Vagina (tissue), 2 donors: ENCODE measurements at regions not wholly inside any gene's neighbourhood (a gene's known extent, or its start where the extent isn't known, plus 50 kb on each side); places are given as distances from the start of the nearest gene placed in this dataset.
"Not testable (repeated sequence)": the region's sequence is repeated elsewhere in the genome, so short reads cannot be mapped to it uniquely, and the experiment has no call there.

Experiments used
- DNase-seq, 2 donors: peaks; one replicate each; pipeline ENCODE4 v3.0.0-alpha.2; 2017; ENCODE audit errors: extremely low spot score in 2 of 2
- H3K27ac ChIP-seq: fragments of 200-600 bp; sonication (generic); one replicate; pipeline ENCODE4 v1.5.1; 2019
- H3K27me3 ChIP-seq: fragments of 200-600 bp; sonication (generic); one replicate; pipeline ENCODE4 v1.5.1; 2019
- H3K36me3 ChIP-seq, 2 donors: fragments of 200-600 bp; sonication (generic); one replicate each; pipeline ENCODE4 v1.5.1; 2017 to 2019
- H3K4me1 ChIP-seq: fragments of 200-600 bp; sonication (generic); one replicate; pipeline ENCODE4 v1.5.1; 2019
- H3K4me3 ChIP-seq, 2 donors: fragments of 200-600 bp; sonication (generic); 1 replicate in 1 of 2; 2 replicates in 1 of 2; pipeline ENCODE4 v1.5.1; 2016 to 2019
- H3K9me3 ChIP-seq: fragments of 200-600 bp; sonication (generic); one replicate; pipeline ENCODE4 v1.5.1; 2019
- POLR2A ChIP-seq, 2 donors: fragments of 450-650 bp; IDR thresholded peaks; one replicate each; pipeline ENCODE4 v1.6.1; 2017; ENCODE audit warnings: antibody characterized with exemption in 2 of 2, mild to moderate bottlenecking in 2 of 2, moderate library complexity in 2 of 2
- POLR2AphosphoS5 ChIP-seq, 2 donors: sonication (generic); formaldehyde crosslinking; IDR thresholded peaks; one replicate each; pipeline ENCODE4 v1.9.0; 2017; ENCODE audit warnings: antibody characterized with exemption in 2 of 2, mild to moderate bottlenecking in 2 of 2, low read depth in 1 of 2; ENCODE audit not compliant: insufficient read depth in 1 of 2
- intact Hi-C: fragments of 100-400 bp; cut with DNase I; formaldehyde crosslinking; loops from one replicate; pipeline ENCODE4 v1.15.1; 2023
- TF ChIP-seq, protein P1 (sequence below), 3 experiments: fragments of 450-650 bp in 2 of 3; fragments of 200-600 bp in 1 of 3; sonication (generic) in 1 of 3; IDR thresholded peaks; one replicate each; pipeline ENCODE4 v1.5.1; 2017 to 2019; ENCODE audit warnings: antibody characterized with exemption in 3 of 3, mild to moderate bottlenecking in 2 of 3, moderate library complexity in 2 of 3

DNA sequence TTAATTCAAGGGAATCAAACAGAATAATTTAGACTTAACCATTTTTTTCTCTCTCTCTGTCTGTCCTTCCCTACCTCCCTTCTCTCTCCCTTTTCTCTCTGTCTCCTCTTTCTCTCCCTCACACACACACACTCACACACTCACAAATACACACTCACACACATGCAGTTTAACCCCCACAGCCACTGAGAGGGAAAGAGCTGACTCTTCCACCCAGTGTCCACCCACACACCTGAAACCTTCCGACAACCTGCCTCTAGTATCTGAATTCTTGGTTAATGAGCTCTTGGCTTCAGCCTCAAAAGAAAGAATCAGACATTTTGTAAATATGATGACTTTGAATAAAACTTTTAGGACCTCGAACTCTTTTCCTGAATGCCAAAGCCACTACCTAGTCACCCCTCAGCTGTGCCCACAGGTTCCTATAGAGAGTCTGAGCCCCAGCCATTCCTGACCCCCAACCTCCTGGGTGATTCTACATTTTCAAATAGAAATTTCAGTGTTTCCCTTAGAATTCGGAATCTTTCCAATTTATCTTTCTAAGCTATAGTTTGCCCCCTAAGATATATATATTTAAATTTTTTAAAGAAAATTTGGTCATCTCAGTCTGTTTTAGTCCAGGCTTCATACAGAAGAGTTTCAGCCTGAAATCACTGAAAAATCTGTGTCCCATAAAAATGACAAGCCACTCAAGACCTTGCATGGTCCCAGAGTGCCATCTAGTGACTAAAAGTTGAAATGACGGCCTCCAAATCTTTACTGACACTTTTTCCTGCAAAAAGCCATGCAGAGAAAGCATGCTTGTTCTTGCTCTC, 202.8 kb downstream of the IPMK start:
- intact Hi-C loops: no loop called here
- H3K9me3 ChIP-seq: no peaks in the 10 kb centered on the region
- TF ChIP-seq POLR2A (IDR thresholded peaks at IDR 0.05) (no peak), POLR2AphosphoS5 (IDR thresholded peaks at IDR 0.05; ENCODE audit: insufficient read depth in 1 of 2, low read depth in 1 of 2) (no peak)
- TF ChIP-seq, protein P1, sequence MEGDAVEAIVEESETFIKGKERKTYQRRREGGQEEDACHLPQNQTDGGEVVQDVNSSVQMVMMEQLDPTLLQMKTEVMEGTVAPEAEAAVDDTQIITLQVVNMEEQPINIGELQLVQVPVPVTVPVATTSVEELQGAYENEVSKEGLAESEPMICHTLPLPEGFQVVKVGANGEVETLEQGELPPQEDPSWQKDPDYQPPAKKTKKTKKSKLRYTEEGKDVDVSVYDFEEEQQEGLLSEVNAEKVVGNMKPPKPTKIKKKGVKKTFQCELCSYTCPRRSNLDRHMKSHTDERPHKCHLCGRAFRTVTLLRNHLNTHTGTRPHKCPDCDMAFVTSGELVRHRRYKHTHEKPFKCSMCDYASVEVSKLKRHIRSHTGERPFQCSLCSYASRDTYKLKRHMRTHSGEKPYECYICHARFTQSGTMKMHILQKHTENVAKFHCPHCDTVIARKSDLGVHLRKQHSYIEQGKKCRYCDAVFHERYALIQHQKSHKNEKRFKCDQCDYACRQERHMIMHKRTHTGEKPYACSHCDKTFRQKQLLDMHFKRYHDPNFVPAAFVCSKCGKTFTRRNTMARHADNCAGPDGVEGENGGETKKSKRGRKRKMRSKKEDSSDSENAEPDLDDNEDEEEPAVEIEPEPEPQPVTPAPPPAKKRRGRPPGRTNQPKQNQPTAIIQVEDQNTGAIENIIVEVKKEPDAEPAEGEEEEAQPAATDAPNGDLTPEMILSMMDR (IDR thresholded peaks at IDR 0.05): peak in 1 of 3 experiments; percentile 18
- H3K36me3 ChIP-seq: no peaks in the 10 kb centered on the region
- no peaks in the 10 kb centered on the region for H3K4me1 ChIP-seq
- H3K4me3 ChIP-seq: no peak overlapping the region
- H3K27ac ChIP-seq: no peak overlapping the region
- no peaks in the 10 kb centered on the region for H3K27me3 ChIP-seq
- DNase-seq: no peak

DNA sequence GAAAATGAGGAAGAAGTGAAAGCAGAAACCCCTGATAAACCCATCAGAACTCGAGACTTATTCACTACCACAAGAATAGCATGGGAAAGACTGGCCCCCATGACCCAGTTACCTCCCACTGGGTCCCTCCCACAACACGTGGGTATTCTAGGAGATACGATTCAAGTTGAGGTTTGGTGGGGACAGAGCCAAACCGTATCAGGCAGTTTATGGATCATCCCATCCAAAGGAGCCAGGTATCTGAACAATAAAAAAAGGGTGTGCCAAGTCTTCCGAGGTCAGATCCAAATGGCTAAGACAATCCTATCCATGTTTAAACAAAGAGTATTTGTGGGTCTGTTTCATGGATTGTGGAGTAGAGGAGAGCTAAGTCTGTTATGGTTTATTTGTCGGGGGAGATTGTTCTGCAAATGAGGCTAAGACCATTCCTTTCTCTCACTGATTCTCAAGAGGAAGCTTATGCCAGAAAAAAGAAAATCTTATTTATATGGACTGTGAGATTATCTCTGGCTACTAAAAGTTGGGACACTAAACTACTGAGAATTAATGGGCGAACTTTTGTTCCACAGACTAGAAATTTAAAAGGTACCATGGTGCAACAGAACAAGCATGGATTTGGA, 203.7 kb downstream of the IPMK start:
- intact Hi-C loops: no loop called here
- TF ChIP-seq, protein P1 (IDR thresholded peaks at IDR 0.05): no peak
- TF ChIP-seq POLR2AphosphoS5 (IDR thresholded peaks at IDR 0.05; ENCODE audit: insufficient read depth in 1 of 2, low read depth in 1 of 2) (no peak), POLR2A (IDR thresholded peaks at IDR 0.05) (no peak)
- no peak overlapping the region for H3K27ac ChIP-seq
- no peak overlapping the region for H3K4me3 ChIP-seq
- no peak for DNase-seq
- H3K36me3 ChIP-seq: no peaks in the 10 kb centered on the region
- no peaks in the 10 kb centered on the region for H3K27me3 ChIP-seq
- H3K4me1 ChIP-seq: no peaks in the 10 kb centered on the region
- no peaks in the 10 kb centered on the region for H3K9me3 ChIP-seq

DNA sequence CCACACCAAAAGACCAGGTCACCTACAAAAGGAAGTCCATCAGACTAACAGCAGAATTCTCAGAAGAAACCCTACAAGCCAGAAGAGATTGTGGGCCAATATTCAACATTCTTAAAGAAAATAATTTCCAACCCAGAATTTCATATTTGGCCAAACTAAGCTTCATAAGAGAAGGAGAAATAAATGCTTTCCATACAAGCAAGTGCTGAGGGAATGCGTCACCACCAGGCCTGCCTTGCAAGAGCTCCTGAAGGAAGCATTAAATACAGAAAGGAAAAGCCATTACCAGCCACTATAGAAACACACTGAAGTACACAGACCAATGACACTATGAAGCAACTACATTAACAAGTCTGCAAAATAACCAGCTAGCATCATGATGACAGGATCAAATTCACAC, 209.0 kb downstream of the IPMK start:
- not testable (repeated sequence) for DNase-seq, H3K9me3 ChIP-seq, H3K4me1 ChIP-seq, H3K27me3 ChIP-seq, H3K27ac ChIP-seq, H3K36me3 ChIP-seq, H3K4me3 ChIP-seq
- intact Hi-C loops: loop anchor here (5.0 kb wide), 1 partner anchor 1076 kb away; no protein-coding TSS in a partner anchor

DNA sequence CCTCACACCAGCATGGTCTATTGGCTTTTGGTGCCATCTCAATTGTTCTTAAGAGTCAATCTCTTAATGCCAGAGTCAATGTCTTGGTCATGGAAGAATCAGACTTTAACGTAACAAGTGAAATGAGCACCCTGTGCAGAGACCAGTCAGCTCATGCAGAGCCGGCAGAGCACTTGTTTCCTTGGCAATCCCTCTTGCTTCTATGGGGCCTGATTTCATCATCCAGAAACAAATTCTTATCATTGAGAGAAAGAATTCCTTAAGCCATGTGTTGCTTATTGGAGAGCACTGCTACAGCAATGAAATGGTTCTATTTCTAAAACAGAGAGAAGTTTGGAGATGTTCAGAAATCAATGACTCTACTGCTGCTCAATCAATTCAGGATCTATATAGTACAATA, 212.8 kb downstream of the IPMK start:
- intact Hi-C loops: loop anchor here (5.0 kb wide), 1 partner anchor 1073 kb away; no protein-coding TSS in a partner anchor
- H3K4me3 ChIP-seq: no peak overlapping the region

DNA sequence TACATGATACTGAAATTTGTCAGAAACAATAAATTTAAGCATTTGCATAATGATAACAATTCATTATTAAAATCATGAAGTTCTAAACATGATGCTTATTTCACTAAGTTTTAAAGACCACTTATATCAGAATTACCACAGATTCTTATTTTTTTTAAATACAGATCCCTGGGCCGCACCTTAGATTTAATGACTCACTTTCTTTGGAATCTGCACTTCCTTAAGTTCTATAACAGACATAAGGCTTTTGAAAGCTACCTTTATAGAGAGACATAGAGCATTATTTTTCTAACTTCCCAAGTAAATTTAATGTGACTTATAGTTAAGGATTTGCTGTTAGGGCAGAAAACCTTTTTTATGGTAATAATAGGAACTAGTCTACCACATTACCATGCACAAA, 214.9 kb downstream of the IPMK start:
- DNase-seq: no peak
- TF ChIP-seq POLR2A (IDR thresholded peaks at IDR 0.05) (no peak), POLR2AphosphoS5 (IDR thresholded peaks at IDR 0.05; ENCODE audit: insufficient read depth in 1 of 2, low read depth in 1 of 2) (no peak)
- Histone ChIP-seq H3K9me3 (no peaks in the 10 kb centered on the region), H3K27ac (no peak overlapping the region), H3K27me3 (no peaks in the 10 kb centered on the region), H3K4me3 (no peak overlapping the region), H3K4me1 (no peaks in the 10 kb centered on the region), H3K36me3 (no peaks in the 10 kb centered on the region)
- intact Hi-C loops: no loop called here

More for the DNA sequence above, 212.8 kb downstream of the IPMK start:
- Histone ChIP-seq H3K27ac (no peak overlapping the region), H3K9me3 (no peaks in the 10 kb centered on the region), H3K27me3 (no peaks in the 10 kb centered on the region), H3K36me3 (no peaks in the 10 kb centered on the region), H3K4me1 (no peaks in the 10 kb centered on the region)
- TF ChIP-seq POLR2AphosphoS5 (IDR thresholded peaks at IDR 0.05; ENCODE audit: insufficient read depth in 1 of 2, low read depth in 1 of 2) (no peak), POLR2A (IDR thresholded peaks at IDR 0.05) (no peak)
- TF ChIP-seq, protein P1 (IDR thresholded peaks at IDR 0.05): no peak
- no peak for DNase-seq

DNA sequence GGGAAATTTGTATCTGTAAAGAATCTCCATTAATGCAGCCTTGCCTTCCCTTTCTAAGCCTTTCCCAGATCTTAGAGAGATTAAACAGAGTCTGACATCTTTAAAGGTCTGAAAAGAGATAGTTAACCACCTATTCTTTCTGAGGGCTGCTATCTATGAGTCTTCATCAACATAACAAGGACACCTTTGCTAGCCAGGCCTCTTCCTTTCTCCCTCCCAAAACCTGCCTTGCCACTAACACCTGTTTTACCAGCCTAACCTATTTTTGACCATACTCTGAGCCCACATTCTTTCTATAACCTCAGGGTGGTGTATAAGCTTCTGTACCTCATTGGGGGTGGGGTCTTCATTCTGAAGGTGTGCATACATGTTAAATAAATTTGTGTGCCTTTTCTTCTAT, 217.1 kb downstream of the IPMK start:
- Histone ChIP-seq H3K9me3 (no peaks in the 10 kb centered on the region), H3K36me3 (no peaks in the 10 kb centered on the region), H3K4me1 (no peaks in the 10 kb centered on the region), H3K4me3 (no peak overlapping the region), H3K27ac (no peak overlapping the region), H3K27me3 (no peaks in the 10 kb centered on the region)
- intact Hi-C loops: no loop called here
- DNase-seq: no peak
- no peak for TF ChIP-seq POLR2AphosphoS5 (IDR thresholded peaks at IDR 0.05; ENCODE audit: insufficient read depth in 1 of 2, low read depth in 1 of 2)
- TF ChIP-seq, protein P1 (IDR thresholded peaks at IDR 0.05): no peak
- TF ChIP-seq POLR2A (IDR thresholded peaks at IDR 0.05): no peak
